Loucy (cell line): ENCODE measurements at regions not wholly inside any gene's neighbourhood (a gene's known extent, or its start where the extent isn't known, plus 50 kb on each side); places are given as distances from the start of the nearest gene placed in this dataset.

Experiments
- EZH2phosphoT487 ChIP-seq: fragments of 200-600 bp; IDR thresholded peaks from 2 replicates; pipeline ENCODE4 v1.6.1; 2018; ENCODE audit warnings: antibody characterized with exemption, mild to moderate bottlenecking, moderate library complexity, borderline replicate concordance
- TF ChIP-seq, protein P1 (sequence below): fragments of 200-600 bp; sonication (generic); conservative IDR thresholded peaks from 2 replicates; pipeline ENCODE4 v1.5.1; 2014; ENCODE audit warnings: mild to moderate bottlenecking, antibody characterized with exemption, low read length

DNA sequence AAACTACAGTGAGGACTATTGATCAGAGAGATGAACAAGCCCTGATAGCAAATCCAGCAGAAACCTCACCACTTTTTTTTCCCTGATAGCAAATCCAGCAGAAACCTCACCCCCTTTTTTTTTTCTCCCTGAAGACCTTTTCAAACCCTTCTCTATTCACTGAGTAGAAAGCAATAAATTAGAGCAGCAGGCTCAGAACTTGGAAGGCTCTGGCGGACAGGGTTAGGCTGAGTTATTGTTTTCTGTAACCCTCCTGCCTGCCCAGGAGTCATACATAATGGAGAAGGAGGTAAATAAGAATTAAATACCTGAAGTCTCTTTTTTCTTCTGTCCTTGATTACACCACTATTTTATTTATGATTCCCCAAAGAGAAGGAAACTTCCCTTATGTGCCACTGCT, 136.3 kb upstream of the SNX2 start:
- TF ChIP-seq, protein P1, sequence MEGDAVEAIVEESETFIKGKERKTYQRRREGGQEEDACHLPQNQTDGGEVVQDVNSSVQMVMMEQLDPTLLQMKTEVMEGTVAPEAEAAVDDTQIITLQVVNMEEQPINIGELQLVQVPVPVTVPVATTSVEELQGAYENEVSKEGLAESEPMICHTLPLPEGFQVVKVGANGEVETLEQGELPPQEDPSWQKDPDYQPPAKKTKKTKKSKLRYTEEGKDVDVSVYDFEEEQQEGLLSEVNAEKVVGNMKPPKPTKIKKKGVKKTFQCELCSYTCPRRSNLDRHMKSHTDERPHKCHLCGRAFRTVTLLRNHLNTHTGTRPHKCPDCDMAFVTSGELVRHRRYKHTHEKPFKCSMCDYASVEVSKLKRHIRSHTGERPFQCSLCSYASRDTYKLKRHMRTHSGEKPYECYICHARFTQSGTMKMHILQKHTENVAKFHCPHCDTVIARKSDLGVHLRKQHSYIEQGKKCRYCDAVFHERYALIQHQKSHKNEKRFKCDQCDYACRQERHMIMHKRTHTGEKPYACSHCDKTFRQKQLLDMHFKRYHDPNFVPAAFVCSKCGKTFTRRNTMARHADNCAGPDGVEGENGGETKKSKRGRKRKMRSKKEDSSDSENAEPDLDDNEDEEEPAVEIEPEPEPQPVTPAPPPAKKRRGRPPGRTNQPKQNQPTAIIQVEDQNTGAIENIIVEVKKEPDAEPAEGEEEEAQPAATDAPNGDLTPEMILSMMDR: no peak
- TF ChIP-seq EZH2phosphoT487: no peak
